Gastrocnemius medialis (tissue), 4 donors: ENCODE measurements at regions not wholly inside any gene's neighbourhood (a gene's known extent, or its start where the extent isn't known, plus 50 kb on each side); places are given as distances from the start of the nearest gene placed in this dataset.

Experiments used
- POLR2A ChIP-seq, 2 donors: fragments of 450-650 bp; IDR thresholded peaks; one replicate each; pipeline ENCODE4 v1.6.1; 2017; ENCODE audit warnings: antibody characterized with exemption in 2 of 2, mild to moderate bottlenecking in 2 of 2, moderate library complexity in 2 of 2
- TF ChIP-seq, protein P1 (sequence below), 5 experiments: fragments of 450-650 bp in 3 of 5; fragments of 200-600 bp in 2 of 5; sonication (generic) in 2 of 5; IDR thresholded peaks in 4 of 5; conservative IDR thresholded peaks in 1 of 5; 1 replicate in 4 of 5; 2 replicates in 1 of 5; pipeline ENCODE4 v1.5.1; 2016 to 2019; ENCODE audit warnings: antibody characterized with exemption in 5 of 5, mild to moderate bottlenecking in 3 of 5, moderate library complexity in 3 of 5

DNA sequence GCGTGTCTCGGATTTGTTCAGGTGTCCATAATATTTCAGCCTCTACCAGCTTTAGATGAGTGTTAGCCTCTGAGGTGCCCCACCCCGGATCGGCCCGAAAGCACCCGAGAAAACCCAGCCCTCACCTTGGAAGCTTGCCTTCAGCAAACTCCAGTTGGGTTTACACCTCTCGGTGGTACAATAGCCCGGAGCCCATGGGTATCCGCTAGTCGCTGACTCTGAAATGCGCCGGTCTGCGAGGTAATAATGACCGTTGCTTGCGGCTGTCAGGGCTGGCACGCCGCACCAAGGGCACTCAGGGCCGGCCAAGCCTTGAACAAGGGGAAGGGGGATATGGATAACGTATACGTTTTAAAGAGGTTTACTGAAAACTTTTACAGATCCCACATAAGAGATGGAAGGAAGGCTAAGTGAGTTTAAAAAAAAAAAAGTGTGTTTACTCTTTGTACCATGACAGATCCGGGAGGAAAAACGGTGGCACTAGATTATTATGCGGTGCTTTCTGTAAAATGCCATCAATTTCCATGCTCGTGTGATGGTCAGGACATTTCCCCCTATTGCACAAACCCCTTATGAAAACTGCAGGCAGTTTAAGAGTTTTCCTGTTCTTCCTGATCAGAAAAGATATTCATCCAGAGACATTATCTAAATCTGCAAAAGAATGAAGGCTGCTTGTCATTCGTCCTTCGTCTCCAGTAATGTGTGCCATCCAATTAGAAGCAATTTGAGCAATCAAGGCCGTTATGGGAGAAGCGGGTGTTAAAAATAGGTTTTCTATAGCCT is 124.2 kb downstream of the TMEM161B start:
- TF ChIP-seq, protein P1, sequence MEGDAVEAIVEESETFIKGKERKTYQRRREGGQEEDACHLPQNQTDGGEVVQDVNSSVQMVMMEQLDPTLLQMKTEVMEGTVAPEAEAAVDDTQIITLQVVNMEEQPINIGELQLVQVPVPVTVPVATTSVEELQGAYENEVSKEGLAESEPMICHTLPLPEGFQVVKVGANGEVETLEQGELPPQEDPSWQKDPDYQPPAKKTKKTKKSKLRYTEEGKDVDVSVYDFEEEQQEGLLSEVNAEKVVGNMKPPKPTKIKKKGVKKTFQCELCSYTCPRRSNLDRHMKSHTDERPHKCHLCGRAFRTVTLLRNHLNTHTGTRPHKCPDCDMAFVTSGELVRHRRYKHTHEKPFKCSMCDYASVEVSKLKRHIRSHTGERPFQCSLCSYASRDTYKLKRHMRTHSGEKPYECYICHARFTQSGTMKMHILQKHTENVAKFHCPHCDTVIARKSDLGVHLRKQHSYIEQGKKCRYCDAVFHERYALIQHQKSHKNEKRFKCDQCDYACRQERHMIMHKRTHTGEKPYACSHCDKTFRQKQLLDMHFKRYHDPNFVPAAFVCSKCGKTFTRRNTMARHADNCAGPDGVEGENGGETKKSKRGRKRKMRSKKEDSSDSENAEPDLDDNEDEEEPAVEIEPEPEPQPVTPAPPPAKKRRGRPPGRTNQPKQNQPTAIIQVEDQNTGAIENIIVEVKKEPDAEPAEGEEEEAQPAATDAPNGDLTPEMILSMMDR (IDR thresholded peaks at IDR 0.05 in 4 of 5, conservative IDR thresholded peaks at IDR 0.05 in 1 of 5) = no peak
- TF ChIP-seq POLR2A (IDR thresholded peaks at IDR 0.05) = no peak
